ENCODE measurements at regions not wholly inside any gene's neighbourhood (a gene's known extent, or its start where the extent isn't known, plus 50 kb on each side); places are given as distances from the start of the nearest gene placed in this dataset.

DNA sequence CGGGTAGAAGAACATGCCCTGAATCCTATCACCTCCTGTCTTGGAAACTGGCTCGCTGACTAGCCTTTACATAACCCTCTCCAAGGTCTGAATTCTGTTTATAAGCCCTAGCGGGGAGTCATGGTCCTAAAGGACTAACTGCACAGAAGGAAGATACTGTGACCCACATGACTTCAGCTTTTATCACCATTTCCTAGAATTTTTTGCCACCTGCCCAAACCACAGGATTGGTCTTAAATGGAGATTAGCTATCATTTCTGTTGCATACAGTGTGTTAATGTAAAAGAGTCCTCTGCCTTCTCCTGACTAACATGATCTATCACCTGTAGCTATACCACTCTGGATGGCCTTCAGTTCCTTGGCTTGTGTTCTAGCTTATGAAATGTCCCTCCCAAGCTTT, 319.2 kb downstream of the DUSP6 start:
- CTCF ChIA-PET, result interaction anchor here (0.6 to 1.6 kb wide), 4 partner anchors 11 to 672 kb away, joined by 3 to 10 read pairs (median 4); no protein-coding TSS in a partner anchor
- H3K4me1 Mint-ChIP-seq (ENCODE audit: low read depth), result peaks cover 5% of the 10 kb centered on the region
- intact Hi-C loops (cut with micrococcal nuclease), result no loop called here
- H3K4me3 Mint-ChIP-seq, result no peak overlapping the region
- no peak overlapping the region for H3K27ac Mint-ChIP-seq
- peaks cover 3% of the 10 kb centered on the region for H3K27me3 Mint-ChIP-seq (ENCODE audit: low read depth)
- no peaks in the 10 kb centered on the region for H3K36me3 Mint-ChIP-seq (ENCODE audit: low read depth)
- H3K9me3 Mint-ChIP-seq, result no peaks in the 10 kb centered on the region
- DNase-seq, result no peak

DNA sequence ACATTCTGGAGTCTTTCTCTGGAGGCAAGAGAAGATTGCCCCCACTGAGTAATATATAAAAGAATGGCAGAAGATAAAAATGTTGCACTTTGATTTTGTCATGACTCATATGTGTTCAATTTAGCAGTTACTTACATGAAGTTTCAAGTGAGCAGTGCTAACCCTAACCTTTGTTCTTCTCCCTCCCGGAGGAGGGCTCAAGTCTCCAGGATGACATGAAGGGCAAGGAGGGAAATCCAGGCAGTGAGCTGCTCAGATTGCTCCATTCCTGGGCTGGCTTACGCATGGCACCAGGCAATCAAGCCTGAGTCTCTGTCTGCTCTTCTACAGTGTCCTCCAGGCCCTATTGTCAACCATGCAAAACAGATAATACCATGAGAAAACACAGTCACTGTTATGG, 322.3 kb downstream of the DUSP6 start:
- H3K27ac Mint-ChIP-seq, result no peak overlapping the region
- H3K4me1 Mint-ChIP-seq (ENCODE audit: low read depth), result no peaks in the 10 kb centered on the region
- H3K27me3 Mint-ChIP-seq (ENCODE audit: low read depth), result peaks cover 4% of the 10 kb centered on the region
- no peaks in the 10 kb centered on the region for H3K9me3 Mint-ChIP-seq
- H3K4me3 Mint-ChIP-seq, result no peak overlapping the region
- intact Hi-C loops (cut with micrococcal nuclease), result no loop called here
- H3K36me3 Mint-ChIP-seq (ENCODE audit: low read depth), result no peaks in the 10 kb centered on the region
- no peak for DNase-seq
- CTCF ChIA-PET, result interaction anchor here (1.0 to 1.7 kb wide), 2 partner anchors 10 to 431 kb away, joined by 4 to 6 read pairs; no protein-coding TSS in a partner anchor

DNA sequence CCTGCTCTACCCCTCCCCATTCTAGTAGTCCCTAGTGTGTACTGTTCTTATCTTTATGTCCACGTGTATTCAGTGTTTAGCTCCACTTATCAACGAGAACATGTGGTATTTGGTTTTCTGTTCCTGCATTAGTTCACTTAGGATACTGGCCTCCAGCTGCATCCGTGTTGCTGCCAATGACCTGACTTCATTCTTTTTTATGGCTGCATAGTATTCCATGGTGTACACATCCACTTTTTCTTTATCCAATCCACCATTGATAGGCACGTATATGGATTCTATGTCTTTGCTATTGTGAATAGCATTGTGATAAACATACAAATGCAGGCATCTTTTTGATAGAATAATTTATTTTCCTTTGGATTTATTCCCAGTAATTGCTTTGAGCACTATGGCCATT, 327.7 kb downstream of the DUSP6 start:
- Mint-ChIP-seq H3K4me1 (ENCODE audit: low read depth) (peaks cover 4% of the 10 kb centered on the region), H3K36me3 (ENCODE audit: low read depth) (no peaks in the 10 kb centered on the region), H3K27me3 (ENCODE audit: low read depth) (peaks cover 2% of the 10 kb centered on the region), H3K4me3 (no peak overlapping the region), H3K9me3 (no peaks in the 10 kb centered on the region), H3K27ac (no peak overlapping the region)
- CTCF ChIA-PET, result interaction anchor here (0.6 to 3.2 kb wide), 2 partner anchors 437 to 1457 kb away, joined by 3 to 15 read pairs; no protein-coding TSS in a partner anchor
- intact Hi-C loops (cut with micrococcal nuclease), result no loop called here
- no peak for DNase-seq

DNA sequence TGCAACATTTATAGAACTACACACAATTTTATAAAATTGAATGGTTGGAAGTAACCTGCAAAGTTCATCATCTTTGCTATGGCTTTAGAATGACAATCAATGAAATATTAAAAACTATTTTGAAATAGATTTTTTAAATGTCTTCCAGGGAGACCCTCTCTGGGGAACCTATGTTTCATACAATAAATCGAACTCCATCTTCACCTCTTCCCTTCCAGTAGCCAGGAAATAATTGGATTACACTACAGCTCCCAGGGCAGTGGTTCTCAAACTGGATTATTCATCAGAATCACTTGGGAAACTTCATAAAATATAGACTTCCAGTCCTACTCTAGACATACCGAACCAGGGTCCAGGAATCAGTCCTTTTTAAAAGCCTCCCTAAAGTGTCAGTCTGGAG, 328.4 kb downstream of the DUSP6 start:
- CTCF ChIA-PET, result interaction anchor here (0.6 to 3.2 kb wide), 2 partner anchors 438 to 1457 kb away, joined by 3 to 15 read pairs; no protein-coding TSS in a partner anchor
- Mint-ChIP-seq H3K4me1 (ENCODE audit: low read depth) (peaks cover 5% of the 10 kb centered on the region), H3K27me3 (ENCODE audit: low read depth) (peaks cover 2% of the 10 kb centered on the region), H3K27ac (no peak overlapping the region), H3K36me3 (ENCODE audit: low read depth) (no peaks in the 10 kb centered on the region), H3K4me3 (no peak overlapping the region), H3K9me3 (no peaks in the 10 kb centered on the region)
- intact Hi-C loops (cut with micrococcal nuclease), result no loop called here
- DNase-seq, result no peak

DNA sequence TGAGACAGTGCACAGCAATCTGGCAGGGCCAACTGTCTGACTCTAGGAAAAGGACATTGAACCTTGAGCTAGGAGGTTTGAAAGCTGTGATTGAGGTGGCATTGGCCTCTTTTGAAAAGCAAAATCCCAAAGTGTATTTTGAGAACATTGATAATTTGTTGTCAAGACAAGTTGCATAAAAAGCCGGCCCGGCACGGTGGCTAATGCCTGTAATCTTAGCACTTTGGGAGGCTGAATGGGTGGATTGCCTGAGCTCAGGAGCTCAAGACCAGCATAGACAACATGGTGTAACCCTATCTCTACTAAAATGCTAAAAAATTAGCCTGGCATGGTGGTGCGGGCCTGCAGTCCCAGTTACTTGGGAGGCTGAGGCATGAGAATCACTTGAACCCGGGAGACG, 331.6 kb downstream of the DUSP6 start:
- H3K9me3 Mint-ChIP-seq, result no peaks in the 10 kb centered on the region
- no peaks in the 10 kb centered on the region for H3K36me3 Mint-ChIP-seq (ENCODE audit: low read depth)
- DNase-seq, result no peak
- peaks cover 6% of the 10 kb centered on the region for H3K4me1 Mint-ChIP-seq (ENCODE audit: low read depth)
- no peak overlapping the region for H3K27ac Mint-ChIP-seq
- H3K27me3 Mint-ChIP-seq (ENCODE audit: low read depth), result peaks cover 3% of the 10 kb centered on the region
- CTCF ChIA-PET, result interaction anchor here (0.6 to 5.3 kb wide), 6 partner anchors 18 to 1581 kb away, joined by 3 to 52 read pairs (median 34); partner anchors contain the start of genes GALNT4 and POC1B
- intact Hi-C loops (cut with micrococcal nuclease), result no loop called here
- H3K4me3 Mint-ChIP-seq, result no peak overlapping the region

DNA sequence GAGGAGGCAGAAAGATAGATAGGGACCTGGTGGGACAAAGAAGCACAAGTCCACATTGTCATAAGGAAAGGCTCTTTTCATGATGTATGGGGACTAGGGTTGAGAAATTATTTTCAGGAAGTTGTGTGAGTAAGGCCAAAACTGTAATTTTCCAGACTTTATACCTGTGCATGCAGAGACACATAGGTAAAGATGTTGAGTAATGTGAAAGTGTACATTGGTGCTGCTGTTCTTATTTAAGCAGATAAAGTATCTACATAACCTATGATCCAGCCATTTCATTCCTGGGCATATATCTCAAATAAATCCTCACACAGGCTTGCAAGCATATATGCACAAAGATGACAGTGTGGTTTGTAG, 332.2 kb downstream of the DUSP6 start:
- CTCF ChIA-PET, result interaction anchor here (0.6 to 5.3 kb wide), 10 partner anchors 11 to 1582 kb away, joined by 3 to 52 read pairs (median 6); partner anchors contain the start of genes GALNT4 and POC1B
- Mint-ChIP-seq H3K27me3 (ENCODE audit: low read depth) (peaks cover 3% of the 10 kb centered on the region), H3K27ac (no peak overlapping the region), H3K4me3 (no peak overlapping the region), H3K9me3 (no peaks in the 10 kb centered on the region), H3K36me3 (ENCODE audit: low read depth) (no peaks in the 10 kb centered on the region), H3K4me1 (ENCODE audit: low read depth) (peaks cover 6% of the 10 kb centered on the region)
- intact Hi-C loops (cut with micrococcal nuclease), result no loop called here
- DNase-seq, result no peak

DNA sequence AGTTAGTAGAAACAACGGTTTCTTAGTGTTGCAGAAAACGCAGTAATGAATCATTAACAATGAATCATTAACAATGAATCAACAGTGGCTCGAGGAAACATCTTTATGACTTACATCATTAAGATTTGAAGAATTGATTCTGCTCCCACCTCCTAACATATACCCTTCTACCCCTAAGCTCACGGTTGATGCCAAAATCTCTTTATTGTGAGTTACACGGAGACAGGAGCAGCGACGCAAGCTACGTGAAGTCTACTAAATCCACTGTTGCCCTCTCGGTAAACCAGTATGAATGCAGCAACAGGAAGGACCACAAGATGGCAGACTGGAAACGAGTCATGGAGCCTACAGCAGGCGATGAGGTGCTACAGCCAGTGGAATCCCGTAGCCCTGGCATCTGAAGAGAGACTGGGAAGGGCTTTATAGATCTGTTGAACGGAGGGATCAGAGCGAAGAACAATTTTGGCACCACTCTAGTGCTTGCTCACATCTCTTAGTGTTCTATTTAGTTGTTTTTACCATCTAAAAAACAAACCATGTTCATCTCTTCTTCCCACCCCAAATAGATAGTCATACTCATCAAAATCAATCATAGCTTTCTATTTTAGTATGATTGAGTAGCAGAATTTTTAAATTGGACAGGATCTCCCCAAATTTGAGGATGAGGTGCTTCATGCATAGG, 332.7 kb downstream of the DUSP6 start:
- no peaks in the 10 kb centered on the region for H3K36me3 Mint-ChIP-seq (ENCODE audit: low read depth)
- H3K27ac Mint-ChIP-seq, result no peak overlapping the region
- peak; percentile 86 for DNase-seq
- CTCF ChIA-PET, result interaction anchor here (0.6 to 5.3 kb wide), 22 partner anchors 11 to 510 kb away, joined by 3 to 52 read pairs (median 3); partner anchors contain the start of genes GALNT4 and POC1B
- H3K27me3 Mint-ChIP-seq (ENCODE audit: low read depth), result peaks cover 3% of the 10 kb centered on the region
- H3K4me3 Mint-ChIP-seq, result no peak overlapping the region
- intact Hi-C loops (cut with micrococcal nuclease), result loop anchor here (1.0 to 10.0 kb wide), 13 partner anchors 21 to 1835 kb away; partner anchors contain the start of gene ATP2B1
- no peaks in the 10 kb centered on the region for H3K9me3 Mint-ChIP-seq
- H3K4me1 Mint-ChIP-seq (ENCODE audit: low read depth), result peaks cover 6% of the 10 kb centered on the region

DNA sequence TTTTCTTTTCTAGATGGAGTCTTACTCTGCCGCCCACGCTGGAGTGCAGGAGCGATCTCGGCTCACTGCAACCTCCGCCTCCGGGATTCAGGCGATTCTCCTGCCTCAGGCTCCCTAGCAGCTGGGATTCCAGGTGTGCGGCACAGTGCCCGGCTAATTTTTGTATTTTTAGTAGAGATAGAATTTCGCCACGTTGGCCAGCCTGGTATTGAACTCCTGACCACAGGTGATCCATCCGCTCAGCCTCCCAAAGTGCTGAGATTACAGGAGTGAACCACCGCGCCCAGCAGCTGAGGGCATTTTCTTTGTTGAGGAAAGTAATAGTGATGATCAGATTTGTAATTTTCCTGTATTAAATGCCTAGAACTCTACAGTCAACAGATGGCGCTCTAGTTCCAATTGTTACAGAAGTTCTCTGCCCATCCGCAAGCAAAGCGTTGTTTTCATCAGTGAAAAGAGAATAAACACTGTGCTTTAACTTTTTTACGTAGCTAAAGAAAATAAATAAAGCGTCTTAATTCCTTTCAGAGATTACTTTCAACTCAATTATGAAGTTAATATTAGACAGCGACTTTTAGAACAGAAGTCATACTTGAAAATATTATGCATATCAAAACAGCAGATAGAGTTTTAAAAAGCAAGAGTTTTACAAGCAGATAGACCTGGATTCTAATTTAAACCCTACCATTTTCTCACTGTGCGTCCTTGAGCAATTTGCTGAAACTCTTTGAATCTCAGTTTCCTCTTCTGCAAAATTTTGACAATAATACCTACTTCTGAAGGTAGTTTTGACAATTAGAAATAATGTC, 335.1 kb downstream of the DUSP6 start:
- peaks cover 3% of the 10 kb centered on the region for H3K27me3 Mint-ChIP-seq (ENCODE audit: low read depth)
- peak; percentile 48 for DNase-seq
- no peaks in the 10 kb centered on the region for H3K9me3 Mint-ChIP-seq
- intact Hi-C loops (cut with micrococcal nuclease), result loop anchor here (1.0 to 10.0 kb wide), 9 partner anchors 512 to 1942 kb away; no protein-coding TSS in a partner anchor
- no peaks in the 10 kb centered on the region for H3K36me3 Mint-ChIP-seq (ENCODE audit: low read depth)
- no peak overlapping the region for H3K27ac Mint-ChIP-seq
- H3K4me3 Mint-ChIP-seq, result no peak overlapping the region
- CTCF ChIA-PET, result interaction anchor here (0.6 to 5.3 kb wide), 24 partner anchors 9 to 513 kb away, joined by 3 to 52 read pairs (median 4); partner anchors contain the start of genes GALNT4 and POC1B
- H3K4me1 Mint-ChIP-seq (ENCODE audit: low read depth), result peaks cover 5% of the 10 kb centered on the region

DNA sequence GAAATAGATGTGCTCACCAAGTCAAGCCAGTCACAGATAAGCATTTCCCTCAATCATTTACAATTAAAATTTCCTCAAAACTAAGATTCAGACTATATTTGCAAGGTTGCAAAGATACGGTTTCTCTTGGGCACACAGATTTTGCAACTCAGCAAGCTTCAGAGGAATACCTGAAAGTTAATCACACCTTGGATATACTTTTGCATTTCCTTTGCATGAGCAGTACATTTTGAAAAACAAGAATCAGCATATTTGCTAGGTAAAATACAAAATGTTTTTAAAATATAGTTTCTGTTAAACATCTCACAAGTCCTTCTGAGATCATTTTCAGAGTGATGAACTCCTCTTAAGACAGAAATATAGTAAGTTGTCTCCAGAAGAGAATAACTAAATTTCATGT, 336.9 kb downstream of the DUSP6 start:
- H3K27ac Mint-ChIP-seq, result no peak overlapping the region
- H3K36me3 Mint-ChIP-seq (ENCODE audit: low read depth), result no peaks in the 10 kb centered on the region
- CTCF ChIA-PET, result interaction anchor here (0.6 kb wide), 1 partner anchor 511 kb away, joined by 3 read pairs; no protein-coding TSS in a partner anchor
- H3K9me3 Mint-ChIP-seq, result no peaks in the 10 kb centered on the region
- no peak overlapping the region for H3K4me3 Mint-ChIP-seq
- no peak for DNase-seq
- peaks cover 2% of the 10 kb centered on the region for H3K4me1 Mint-ChIP-seq (ENCODE audit: low read depth)
- intact Hi-C loops (cut with micrococcal nuclease), result loop anchor here (5.0 to 10.0 kb wide), 4 partner anchors 649 to 1839 kb away; no protein-coding TSS in a partner anchor
- peaks cover 3% of the 10 kb centered on the region for H3K27me3 Mint-ChIP-seq (ENCODE audit: low read depth)

DNA sequence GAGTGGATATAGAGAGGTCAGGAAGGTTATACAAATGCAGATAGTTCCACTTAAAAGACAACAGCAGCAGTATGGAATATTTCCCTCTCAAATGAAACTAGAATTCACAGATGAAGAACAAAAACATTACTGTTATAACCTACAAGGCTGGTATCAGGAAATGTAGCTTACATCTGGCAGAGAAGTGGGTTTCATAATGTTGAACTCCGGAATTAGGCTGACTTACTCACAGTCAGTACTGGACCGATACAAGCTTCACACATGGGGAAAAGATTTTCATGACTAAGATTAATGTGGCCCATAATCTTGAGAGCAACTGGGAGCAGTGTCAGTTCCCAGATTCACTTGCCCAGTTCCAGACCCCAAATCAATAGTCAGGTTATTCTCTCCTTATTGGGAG, 353.9 kb downstream of the DUSP6 start:
- intact Hi-C loops (cut with micrococcal nuclease), result no loop called here
- H3K27ac Mint-ChIP-seq, result no peak overlapping the region

DNA sequence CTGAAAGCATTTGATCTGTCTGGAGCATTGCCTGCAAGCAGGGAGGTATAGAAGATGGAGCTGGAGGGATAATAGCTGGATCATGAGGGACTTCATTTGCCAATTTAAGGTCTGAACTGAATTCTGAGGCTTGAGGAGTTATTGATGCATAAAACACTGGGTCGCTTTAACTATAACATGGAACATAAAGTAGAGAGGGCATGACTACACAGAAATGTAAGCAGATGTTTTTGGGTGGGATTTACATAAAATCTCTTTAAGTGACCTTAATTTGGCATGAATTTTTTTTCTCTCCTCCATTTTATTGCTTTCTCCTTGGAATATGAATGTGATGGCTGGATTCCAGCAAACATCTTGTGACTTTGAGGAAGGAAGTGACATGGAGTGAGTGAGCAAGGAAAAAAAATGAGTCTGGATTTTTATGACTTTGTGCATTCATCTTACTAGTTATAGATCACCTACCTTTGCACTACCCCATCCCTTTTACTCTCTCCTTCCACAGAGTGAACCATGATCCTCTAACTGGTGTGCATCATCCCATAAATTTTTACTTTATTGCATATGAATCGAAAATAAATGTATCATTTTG, 356.0 kb downstream of the DUSP6 start:
- H3K4me3 Mint-ChIP-seq, result no peak overlapping the region
- H3K36me3 Mint-ChIP-seq (ENCODE audit: low read depth), result no peaks in the 10 kb centered on the region
- H3K9me3 Mint-ChIP-seq, result no peaks in the 10 kb centered on the region
- intact Hi-C loops (cut with micrococcal nuclease), result no loop called here
- no peak for DNase-seq
- H3K27ac Mint-ChIP-seq, result no peak overlapping the region
- H3K27me3 Mint-ChIP-seq (ENCODE audit: low read depth), result peaks cover 5% of the 10 kb centered on the region
- H3K4me1 Mint-ChIP-seq (ENCODE audit: low read depth), result no peaks in the 10 kb centered on the region
- CTCF ChIA-PET, result no interaction called here

More for the DNA sequence above, 353.9 kb downstream of the DUSP6 start:
- Mint-ChIP-seq H3K27me3 (ENCODE audit: low read depth) (peaks cover 5% of the 10 kb centered on the region), H3K9me3 (no peaks in the 10 kb centered on the region), H3K4me3 (no peak overlapping the region), H3K36me3 (ENCODE audit: low read depth) (no peaks in the 10 kb centered on the region), H3K4me1 (ENCODE audit: low read depth) (no peaks in the 10 kb centered on the region)
- DNase-seq, result no peak
- CTCF ChIA-PET, result no interaction called here

DNA sequence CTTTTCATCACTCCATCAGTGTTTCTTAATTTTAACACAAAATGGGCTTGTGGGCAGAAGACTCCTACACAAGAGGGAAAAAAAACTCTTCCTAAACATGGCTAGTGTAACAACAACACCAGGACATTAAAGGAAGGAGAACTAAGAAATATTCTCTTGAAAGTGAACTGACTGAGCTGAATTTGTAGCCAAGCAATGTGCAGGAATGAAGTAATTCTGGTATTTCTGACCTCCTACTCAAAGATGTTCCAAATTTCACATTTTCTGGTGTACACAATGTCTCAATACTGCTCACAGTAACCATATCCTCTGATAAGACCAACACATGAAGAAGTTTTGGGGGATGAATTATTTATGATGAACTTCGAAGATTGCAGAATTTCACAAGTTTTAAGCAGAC, 357.3 kb downstream of the DUSP6 start:
- DNase-seq, result no peak
- intact Hi-C loops (cut with micrococcal nuclease), result loop anchor here (5.0 kb wide), 2 partner anchors 843 to 883 kb away; no protein-coding TSS in a partner anchor
- Mint-ChIP-seq H3K27ac (no peak overlapping the region), H3K4me3 (no peak overlapping the region), H3K4me1 (ENCODE audit: low read depth) (no peaks in the 10 kb centered on the region), H3K36me3 (ENCODE audit: low read depth) (no peaks in the 10 kb centered on the region), H3K9me3 (no peaks in the 10 kb centered on the region), H3K27me3 (ENCODE audit: low read depth) (peaks cover 5% of the 10 kb centered on the region)
- CTCF ChIA-PET, result no interaction called here

Data from activated naive CD4-positive, alpha-beta T cell treated with anti-CD3 and anti-CD28 coated beads for 36 hours (primary cell).